HCT116 (cell line): ENCODE measurements at regions not wholly inside any gene's neighbourhood (a gene's known extent, or its start where the extent isn't known, plus 50 kb on each side); places are given as distances from the start of the nearest gene placed in this dataset.

Experiments
- ATAC-seq: fragments of 200-7000 bp; cut with Tn5 transposase; 2 replicates; pipeline ENCODE4 v1.9.1; 2020; ENCODE audit warnings: mild to moderate bottlenecking, moderate library complexity
- BruUV-seq: library from RNA; stranded (reverse); fragments of 400-500 nt; replicated peaks from 2 replicates; lab custom pipeline; 2021; lab: Mats Ljungman, UMichigan
- CTCF ChIA-PET: fragments of 300-600 bp; sonication (Branson Sonifier 250); formaldehyde crosslinking; loops from one replicate; lab custom pipeline; 2021; ENCODE audit warnings: antibody characterized with exemption; lab: Charles Lee
- POLR2A ChIA-PET: fragments of 300-600, 350-600 bp; sonication (Branson Sonifier 250); formaldehyde crosslinking; loops from one replicate; lab custom pipeline; 2021; ENCODE audit warnings: antibody characterized with exemption; lab: Charles Lee
- RAD21 ChIA-PET, 2 experiments: fragments of 300-600 bp; sonication (Branson Sonifier 250); formaldehyde crosslinking; loops; one replicate each; lab custom pipeline; 2023; ENCODE audit warnings: low total read pairs in 2 of 2; ENCODE audit not compliant: uncharacterized antibody in 2 of 2, unreplicated experiment in 2 of 2, low non-redundant PET in 1 of 2; lab: Charles Lee
- DNase-seq: peaks from one replicate; pipeline ENCODE4 v3.0.0-alpha.2; 2010; ENCODE audit warnings: low read depth, low spot score
- H2AFZ ChIP-seq: fragments of 200-600 bp; shearing (Covaris generic), sonication (generic); 2 replicates; pipeline ENCODE4 v1.6.1; 2017; ENCODE audit warnings: low read depth, mixed run types, mixed read lengths, antibody characterized with exemption, low read length; ENCODE audit not compliant: poor library complexity, severe bottlenecking
- H3K27ac ChIP-seq: 2 replicates; pipeline ENCODE4 v1.5.1; 2012; ENCODE audit warnings: low read depth, low read length
- H3K27me3 ChIP-seq: fragments of 200-600 bp; sonication (generic); 2 replicates; pipeline ENCODE4 v1.6.1; 2016; ENCODE audit warnings: mixed run types, low read length, mixed read lengths; ENCODE audit not compliant: insufficient read depth
- H3K36me3 ChIP-seq, 2 experiments: fragments of 200-500 bp in 1 of 2; fragments of 200-600 bp in 1 of 2; sonication (Bioruptor generic) in 1 of 2; sonication (generic) in 1 of 2; 2 replicates each; pipeline versions ENCODE4 v1.5.1 to v1.6.1; 2014 to 2016; ENCODE audit warnings: low read length in 2 of 2, inconsistent platforms in 1 of 2, mixed read lengths in 1 of 2, mixed run types in 1 of 2; ENCODE audit not compliant: insufficient read depth in 2 of 2, control insufficient read depth in 1 of 2
- H3K4me1 ChIP-seq, 2 experiments: fragments of 200-600 bp in 1 of 2; sonication (generic) in 1 of 2; 2 replicates each; pipeline versions ENCODE4 v1.5.1 to v1.6.1; 2012 to 2017; ENCODE audit warnings: low read length in 2 of 2, inconsistent platforms in 1 of 2, mild to moderate bottlenecking in 1 of 2, mixed read lengths in 1 of 2, mixed run types in 1 of 2, moderate library complexity in 1 of 2; ENCODE audit not compliant: insufficient read depth in 2 of 2, control insufficient read depth in 1 of 2
- H3K4me2 ChIP-seq: fragments of 200-600 bp; sonication (generic); 2 replicates; pipeline ENCODE4 v1.6.1; 2017; ENCODE audit warnings: mixed run types, low read length, mixed read lengths
- H3K4me3 ChIP-seq, 2 experiments: fragments of 200-600 bp in 1 of 2; sonication (generic) in 1 of 2; replicated peaks in 1 of 2; 2 replicates each; pipeline ENCODE4 v1.5.1; 2011 to 2016; ENCODE audit warnings: low read length in 2 of 2, control low read depth in 1 of 2, low read depth in 1 of 2, mild to moderate bottlenecking in 1 of 2, mixed read lengths in 1 of 2, mixed run types in 1 of 2
- H3K79me2 ChIP-seq: fragments of 200-600 bp; sonication (generic); 2 replicates; pipeline ENCODE4 v1.6.1; 2017; ENCODE audit warnings: mild to moderate bottlenecking, mixed run types, low read length, moderate library complexity, mixed read lengths; ENCODE audit not compliant: insufficient read depth
- H3K9ac ChIP-seq: fragments of 200-600 bp; sonication (generic); 2 replicates; pipeline ENCODE4 v1.6.1; 2016; ENCODE audit warnings: low read length, mixed read lengths
- H3K9me2 ChIP-seq: fragments of 200-600 bp; sonication (generic), shearing (Covaris generic); 2 replicates; pipeline ENCODE4 v1.6.1; 2017; ENCODE audit warnings: mixed run types, mild to moderate bottlenecking, moderate library complexity; ENCODE audit not compliant: insufficient read depth
- H3K9me3 ChIP-seq, 2 experiments: fragments of 200-500 bp in 1 of 2; fragments of 200-600 bp in 1 of 2; sonication (Bioruptor generic) in 1 of 2; sonication (generic) in 1 of 2; 2 replicates each; pipeline ENCODE4 v1.6.1; 2014 to 2017; ENCODE audit warnings: low read length in 2 of 2, mixed read lengths in 2 of 2, inconsistent platforms in 1 of 2, low read depth in 1 of 2, mild to moderate bottlenecking in 1 of 2, mixed run types in 1 of 2, moderate library complexity in 1 of 2; ENCODE audit not compliant: control insufficient read depth in 1 of 2, insufficient read depth in 1 of 2
- H4K20me1 ChIP-seq: fragments of 200-600 bp; sonication (generic), shearing (Covaris generic); 2 replicates; pipeline ENCODE4 v1.6.1; 2017; ENCODE audit warnings: mixed run types, mild to moderate bottlenecking, moderate library complexity; ENCODE audit not compliant: insufficient read depth
- CBX3 ChIP-seq: IDR thresholded peaks from 2 replicates; pipeline ENCODE4 v1.6.1; 2012; ENCODE audit warnings: low read depth
- CTCF ChIP-seq, 3 experiments: fragments of 200-600 bp in 1 of 3; sonication (generic) in 1 of 3; IDR thresholded peaks in 2 of 3; conservative IDR thresholded peaks in 1 of 3; 2 replicates each; pipeline ENCODE4 v1.5.1; 2012 to 2017; ENCODE audit warnings: low read depth in 2 of 3, low read length in 2 of 3, antibody characterized with exemption in 1 of 3, borderline replicate concordance in 1 of 3, control low read depth in 1 of 3, mild to moderate bottlenecking in 1 of 3, mixed read lengths in 1 of 3, mixed run types in 1 of 3, moderate library complexity in 1 of 3; ENCODE audit not compliant: insufficient read depth in 1 of 3
- EGR1 ChIP-seq: IDR thresholded peaks from 2 replicates; pipeline ENCODE4 v1.6.1; 2012; ENCODE audit warnings: low read depth
- ELF1 ChIP-seq: IDR thresholded peaks from 2 replicates; pipeline ENCODE4 v1.6.1; 2012; ENCODE audit warnings: low read depth, borderline replicate concordance
- EZH2 ChIP-seq: fragments of 200-600 bp; sonication (generic); IDR thresholded peaks from 2 replicates; pipeline ENCODE4 v1.6.1; 2017; ENCODE audit warnings: antibody characterized with exemption, mixed run types
- JUND ChIP-seq: IDR thresholded peaks from 2 replicates; pipeline ENCODE4 v1.6.1; 2012
- POLR2A ChIP-seq: IDR thresholded peaks from 2 replicates; pipeline ENCODE4 v1.7.0; 2011; ENCODE audit warnings: borderline replicate concordance; ENCODE audit not compliant: insufficient read depth, insufficient read length; ENCODE audit errors: extremely low read depth
- POLR2AphosphoS5 ChIP-seq: IDR thresholded peaks from 2 replicates; pipeline ENCODE4 v1.6.1; 2011; ENCODE audit warnings: mild to moderate bottlenecking, low read depth, low read length, moderate library complexity
- RAD21 ChIP-seq: IDR thresholded peaks from 2 replicates; pipeline ENCODE4 v1.6.1; 2012; ENCODE audit warnings: low read depth, mild to moderate bottlenecking
- SP1 ChIP-seq: IDR thresholded peaks from 2 replicates; pipeline ENCODE4 v1.6.1; 2012; ENCODE audit warnings: low read depth
- SRF ChIP-seq: IDR thresholded peaks from 2 replicates; pipeline ENCODE4 v1.6.1; 2012; ENCODE audit warnings: low read depth
- YY1 ChIP-seq: IDR thresholded peaks from 2 replicates; pipeline ENCODE4 v1.6.1; 2011; ENCODE audit warnings: low read length, low read depth, moderate library complexity, mild to moderate bottlenecking; ENCODE audit not compliant: insufficient replicate concordance; ENCODE audit errors: extremely low read depth
- ZBTB33 ChIP-seq: IDR thresholded peaks from 2 replicates; pipeline ENCODE4 v1.6.1; 2011; ENCODE audit warnings: mild to moderate bottlenecking, low read length, moderate library complexity; ENCODE audit not compliant: insufficient replicate concordance; ENCODE audit errors: extremely low read depth
- ZFX ChIP-seq: fragments of 450-650 bp; IDR thresholded peaks from 2 replicates; pipeline ENCODE4 v1.6.1; 2017
- intact Hi-C: fragments of 100-400 bp; cut with micrococcal nuclease; formaldehyde crosslinking; loops from 2 replicates; pipeline ENCODE4 v1.10.0; 2022

GRCh38 chr5:29379619-29380018 is 1813.9 kb upstream of the CDH6 start:
- Histone ChIP-seq H2AFZ (no peak overlapping the region), H3K4me2 (no peak overlapping the region), H3K27me3 (no peaks in the 10 kb centered on the region), H3K9me3 (peaks cover 0 to 24% of the 10 kb centered on the region in 2 experiments; a peak in 2 of 4 replicates), H4K20me1 (no peaks in the 10 kb centered on the region), H3K79me2 (no peaks in the 10 kb centered on the region), H3K4me1 (no peaks in the 10 kb centered on the region), H3K36me3 (no peaks in the 10 kb centered on the region), H3K4me3 (no peak overlapping the region), H3K27ac (no peak overlapping the region), H3K9ac (no peak overlapping the region), H3K9me2 (no peaks in the 10 kb centered on the region)
- POLR2A ChIA-PET: no interaction called here
- ATAC-seq (no peak), DNase-seq (no peak)
- CTCF ChIA-PET: no interaction called here
- intact Hi-C loops: no loop called here
- TF ChIP-seq SP1 (no peak), POLR2AphosphoS5 (no peak), EZH2 (no peak)
- RAD21 ChIA-PET: no interaction called here
- BruUV-seq: no TSS peak

GRCh38 chr5:29378104-29378503 is 1815.4 kb upstream of the CDH6 start:
- Histone ChIP-seq H3K4me1 (no peaks in the 10 kb centered on the region), H3K4me3 (no peak overlapping the region), H3K27me3 (no peaks in the 10 kb centered on the region), H3K9me2 (no peaks in the 10 kb centered on the region), H3K9me3 (peaks cover 0 to 20% of the 10 kb centered on the region in 2 experiments; a peak in 2 of 4 replicates), H3K36me3 (no peaks in the 10 kb centered on the region), H2AFZ (no peak overlapping the region), H3K27ac (no peak overlapping the region), H4K20me1 (no peaks in the 10 kb centered on the region), H3K9ac (no peak overlapping the region), H3K79me2 (no peaks in the 10 kb centered on the region), H3K4me2 (no peak overlapping the region)
- no peak for DNase-seq
- POLR2A ChIA-PET: no interaction called here
- CTCF ChIA-PET: no interaction called here
- TF ChIP-seq POLR2A (no peak), YY1 (no peak), CTCF (IDR thresholded peaks at IDR 0.05 in 2 of 3, conservative IDR thresholded peaks at IDR 0.05 in 1 of 3; ENCODE audit: borderline replicate concordance in 1 of 3, insufficient read depth in 1 of 3, low read depth in 2 of 3, low read length in 2 of 3) (no peak), ELF1 (no peak), RAD21 (no peak), ZBTB33 (no peak), EGR1 (no peak), CBX3 (no peak), JUND (no peak), ZFX (no peak), SRF (no peak)
- no peak for ATAC-seq
- intact Hi-C loops: no loop called here
- RAD21 ChIA-PET: no interaction called here
- BruUV-seq: no TSS peak
